SK-MEL-5 (cell line): ENCODE measurements at regions not wholly inside any gene's neighbourhood (a gene's known extent, or its start where the extent isn't known, plus 50 kb on each side); places are given as distances from the start of the nearest gene placed in this dataset.

ENCODE experiments used
- DNase-seq: peaks from one replicate; pipeline ENCODE4 v3.0.0-alpha.2; 2016; ENCODE audit warnings: low read depth, low spot score
- in situ Hi-C: cut with HindIII; loops from 2 replicates; pipeline ENCODE4 v1.10.0; 2016; ENCODE audit warnings: low sequenced_read_pairs, high pct_unique_total_duplicates, low pct_unique_long_range_greater_than_20kb

GRCh38 chr4:60081839-60082238 lies 1118.3 kb upstream of the ADGRL3 start:
- DNase-seq, result no peak
- in situ Hi-C loops, result no loop called here

GRCh38 chr4:60088807-60089486 lies 1111.2 kb upstream of the ADGRL3 start:
- in situ Hi-C loops, result no loop called here
- DNase-seq, result no peak

GRCh38 chr4:60089546-60090273 lies 1110.4 kb upstream of the ADGRL3 start:
- DNase-seq, result peak; percentile 47
- in situ Hi-C loops, result no loop called here

GRCh38 chr4:60096676-60097075 lies 1103.5 kb upstream of the ADGRL3 start:
- in situ Hi-C loops, result no loop called here
- DNase-seq, result no peak

GRCh38 chr4:60116592-60116991 lies 1083.5 kb upstream of the ADGRL3 start:
- DNase-seq, result no peak
- in situ Hi-C loops, result no loop called here

- no peak for DNase-seq
- in situ Hi-C loops, result no loop called here
Observed at GRCh38 chr4:60117726-60118323, 1082.3 kb upstream of the ADGRL3 start.

- no peak for DNase-seq
- in situ Hi-C loops, result no loop called here
Observed at GRCh38 chr4:60122820-60123219, 1077.3 kb upstream of the ADGRL3 start.

GRCh38 chr4:60128888-60129287 lies 1071.2 kb upstream of the ADGRL3 start:
- in situ Hi-C loops, result no loop called here
- DNase-seq, result no peak

GRCh38 chr4:60129740-60130139 lies 1070.4 kb upstream of the ADGRL3 start:
- no peak for DNase-seq
- in situ Hi-C loops, result no loop called here

- DNase-seq, result no peak
- in situ Hi-C loops, result no loop called here
Observed at GRCh38 chr4:60133375-60133774, 1066.8 kb upstream of the ADGRL3 start.

GRCh38 chr4:60134099-60134498 lies 1066.0 kb upstream of the ADGRL3 start:
- in situ Hi-C loops, result no loop called here
- DNase-seq, result no peak

- DNase-seq, result no peak
- in situ Hi-C loops, result no loop called here
Observed at GRCh38 chr4:60155088-60155487, 1045.0 kb upstream of the ADGRL3 start.

- in situ Hi-C loops, result no loop called here
- no peak for DNase-seq
Observed at GRCh38 chr4:60173103-60173502, 1027.0 kb upstream of the ADGRL3 start.

- in situ Hi-C loops, result no loop called here
Observed at GRCh38 chr4:60173718-60174117, 1026.4 kb upstream of the ADGRL3 start.

GRCh38 chr4:60175241-60175640 lies 1024.9 kb upstream of the ADGRL3 start:
- DNase-seq, result no peak
- in situ Hi-C loops, result no loop called here

More at GRCh38 chr4:60173718-60174117, 1026.4 kb upstream of the ADGRL3 start:
- DNase-seq, result no peak

GRCh38 chr4:60187428-60187827 lies 1012.7 kb upstream of the ADGRL3 start:
- no peak for DNase-seq
- in situ Hi-C loops, result no loop called here

GRCh38 chr4:60189286-60189685 lies 1010.8 kb upstream of the ADGRL3 start:
- no peak for DNase-seq
- in situ Hi-C loops, result no loop called here

GRCh38 chr4:60194214-60194613 lies 1005.9 kb upstream of the ADGRL3 start:
- in situ Hi-C loops, result no loop called here
- DNase-seq, result no peak

- no peak for DNase-seq
- in situ Hi-C loops, result no loop called here
Observed at GRCh38 chr4:60195256-60195655, 1004.9 kb upstream of the ADGRL3 start.
